Spleen (tissue), 11 donors: ENCODE measurements at regions not wholly inside any gene's neighbourhood (a gene's known extent, or its start where the extent isn't known, plus 50 kb on each side); places are given as distances from the start of the nearest gene placed in this dataset.

Experiments used
- DNase-seq: peaks from one replicate; pipeline ENCODE4 v3.0.0-alpha.2; 2020
- H3K27ac ChIP-seq, 8 donors: fragments of 200-600 bp; sonication (generic) in 7 of 8; 1 replicate in 4 of 8; 2 replicates in 4 of 8; pipeline versions ENCODE4 v1.5.0 to v1.8.0; 2016 to 2021; ENCODE audit warnings: inconsistent platforms in 4 of 8, mild to moderate bottlenecking in 4 of 8, moderate library complexity in 1 of 8
- H3K27me3 ChIP-seq, 7 donors: fragments of 200-600 bp; sonication (generic) in 6 of 7; replicated peaks in 1 of 7; 1 replicate in 4 of 7; 2 replicates in 3 of 7; pipeline versions ENCODE4 v1.5.0 to v1.8.0; 2016 to 2021; ENCODE audit warnings: inconsistent platforms in 3 of 7, mild to moderate bottlenecking in 1 of 7
- H3K36me3 ChIP-seq, 6 donors: fragments of 200-600 bp; sonication (generic) in 5 of 6; 1 replicate in 4 of 6; 2 replicates in 2 of 6; pipeline versions ENCODE4 v1.5.0 to v1.8.0; 2016 to 2021; ENCODE audit warnings: inconsistent platforms in 2 of 6
- H3K4me1 ChIP-seq, 6 donors: fragments of 200-600 bp; sonication (generic) in 5 of 6; 1 replicate in 3 of 6; 2 replicates in 3 of 6; pipeline versions ENCODE4 v1.5.0 to v1.8.0; 2016 to 2021; ENCODE audit warnings: inconsistent platforms in 3 of 6
- H3K4me3 ChIP-seq, 8 donors: fragments of 200-600 bp; sonication (generic) in 7 of 8; 1 replicate in 4 of 8; 2 replicates in 4 of 8; pipeline versions ENCODE4 v1.5.0 to v1.8.0; 2016 to 2021; ENCODE audit warnings: inconsistent platforms in 4 of 8, mild to moderate bottlenecking in 4 of 8, moderate library complexity in 2 of 8
- H3K9me3 ChIP-seq, 8 donors: fragments of 200-600 bp; sonication (generic) in 7 of 8; 1 replicate in 4 of 8; 2 replicates in 4 of 8; pipeline versions ENCODE4 v1.5.0 to v1.8.0; 2016 to 2021; ENCODE audit warnings: inconsistent platforms in 4 of 8
- POLR2A ChIP-seq, 3 donors: fragments of 450-650 bp; IDR thresholded peaks; one replicate each; pipeline ENCODE4 v1.5.1; 2017; ENCODE audit warnings: antibody characterized with exemption in 3 of 3, mild to moderate bottlenecking in 1 of 3
- POLR2AphosphoS5 ChIP-seq, 3 donors: sonication (generic); formaldehyde crosslinking; IDR thresholded peaks; one replicate each; pipeline ENCODE4 v1.5.1; 2017; ENCODE audit warnings: antibody characterized with exemption in 3 of 3
- WGBS, 5 donors: extraction: QIAGEN DNeasy Blood & Tissue Kit in 3 of 5; methylation state at CpG; one replicate each; pipeline versions ENCODE4 v1.1.5 to v1.1.7; 2013 to 2018; 5-methylcytosine and 5-hydroxymethylcytosine counted together
- intact Hi-C: fragments of 100-400 bp; cut with DNase I; formaldehyde crosslinking; loops from one replicate; pipeline ENCODE4 v1.15.0; 2023; ENCODE audit warnings: low total_unique reads
- TF ChIP-seq, protein P1 (sequence below), 11 experiments: fragments of 200-600 bp in 7 of 11; fragments of 450-650 bp in 4 of 11; sonication (generic) in 4 of 11; IDR thresholded peaks in 8 of 11; conservative IDR thresholded peaks in 3 of 11; 1 replicate in 7 of 11; 2 replicates in 4 of 11; pipeline versions ENCODE4 v1.4.0 to v1.8.0; 2016 to 2021; ENCODE audit warnings: antibody characterized with exemption in 11 of 11, inconsistent platforms in 4 of 11, mild to moderate bottlenecking in 1 of 11
- donor health status: healthy with polysubstance abuse.
- donor health status: DM: no; HTN: no; CAD: no; lungs with moderate emphysema.
- donor health status: DM: no; HTN: no; CAD: no.
- donor health status: Bipolar disorder and iron deficiency.
- donor health status: healthy.
- donor health status: DM: no; HTN: no; CAD: no.
- donor health status: DM: yes; HTN: yes; CAD: no.

DNA sequence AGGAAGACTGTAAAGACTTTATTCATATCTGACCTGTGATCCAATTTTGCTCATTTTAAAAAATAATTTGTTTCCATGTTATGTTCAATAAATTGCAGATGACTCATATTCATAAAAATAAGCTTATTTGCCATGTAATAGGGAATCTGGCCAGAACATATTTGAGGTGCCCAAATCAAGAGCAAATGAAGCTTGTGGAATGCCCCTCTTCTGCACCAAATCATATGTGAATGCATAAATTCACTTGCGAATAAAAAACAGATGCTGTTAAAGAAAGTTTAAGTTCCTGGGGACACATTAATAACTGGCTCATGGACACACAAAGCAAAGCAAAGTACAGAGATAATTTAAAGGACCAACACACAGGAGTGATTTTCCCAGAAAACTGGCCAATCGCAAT is 279.0 kb upstream of the CDH2 start:
- Histone ChIP-seq H3K9me3 (no peaks in the 10 kb centered on the region), H3K4me3 (no peak overlapping the region), H3K36me3 (no peaks in the 10 kb centered on the region), H3K27me3 (no peaks in the 10 kb centered on the region), H3K27ac (no peak overlapping the region), H3K4me1 (no peaks in the 10 kb centered on the region)
- 87 to 96% (median 90%) methylated on average over 2 of the region's 2 CpGs for WGBS, 5 donors
- TF ChIP-seq, protein P1, sequence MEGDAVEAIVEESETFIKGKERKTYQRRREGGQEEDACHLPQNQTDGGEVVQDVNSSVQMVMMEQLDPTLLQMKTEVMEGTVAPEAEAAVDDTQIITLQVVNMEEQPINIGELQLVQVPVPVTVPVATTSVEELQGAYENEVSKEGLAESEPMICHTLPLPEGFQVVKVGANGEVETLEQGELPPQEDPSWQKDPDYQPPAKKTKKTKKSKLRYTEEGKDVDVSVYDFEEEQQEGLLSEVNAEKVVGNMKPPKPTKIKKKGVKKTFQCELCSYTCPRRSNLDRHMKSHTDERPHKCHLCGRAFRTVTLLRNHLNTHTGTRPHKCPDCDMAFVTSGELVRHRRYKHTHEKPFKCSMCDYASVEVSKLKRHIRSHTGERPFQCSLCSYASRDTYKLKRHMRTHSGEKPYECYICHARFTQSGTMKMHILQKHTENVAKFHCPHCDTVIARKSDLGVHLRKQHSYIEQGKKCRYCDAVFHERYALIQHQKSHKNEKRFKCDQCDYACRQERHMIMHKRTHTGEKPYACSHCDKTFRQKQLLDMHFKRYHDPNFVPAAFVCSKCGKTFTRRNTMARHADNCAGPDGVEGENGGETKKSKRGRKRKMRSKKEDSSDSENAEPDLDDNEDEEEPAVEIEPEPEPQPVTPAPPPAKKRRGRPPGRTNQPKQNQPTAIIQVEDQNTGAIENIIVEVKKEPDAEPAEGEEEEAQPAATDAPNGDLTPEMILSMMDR (IDR thresholded peaks at IDR 0.05 in 8 of 11, conservative IDR thresholded peaks at IDR 0.05 in 3 of 11): no peak
- TF ChIP-seq POLR2A (IDR thresholded peaks at IDR 0.05) (no peak), POLR2AphosphoS5 (IDR thresholded peaks at IDR 0.05) (no peak)
- no peak for DNase-seq
- intact Hi-C loops: no loop called here

DNA sequence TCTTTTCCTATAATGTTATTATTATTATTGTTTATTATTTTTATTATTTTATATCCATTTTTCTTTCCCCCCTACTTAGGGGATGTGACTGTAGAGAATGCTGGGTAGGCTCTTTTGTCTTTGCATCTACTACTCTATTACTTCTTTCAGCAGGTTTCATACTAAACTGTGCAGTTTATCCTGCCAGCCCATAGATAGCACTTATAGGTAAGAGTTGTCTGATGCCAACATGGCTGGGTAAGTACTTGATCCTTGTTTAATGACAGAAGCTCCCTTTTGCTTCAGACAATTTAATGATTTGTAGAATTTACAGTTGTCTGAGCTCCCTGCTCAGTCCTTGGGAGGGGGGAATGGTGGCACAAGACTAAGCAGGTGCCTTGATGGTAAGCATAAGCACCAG is 262.9 kb upstream of the CDH2 start:
- H3K27ac ChIP-seq: no peak overlapping the region
- TF ChIP-seq POLR2AphosphoS5 (IDR thresholded peaks at IDR 0.05): no peak
- TF ChIP-seq, protein P1 (IDR thresholded peaks at IDR 0.05 in 8 of 11, conservative IDR thresholded peaks at IDR 0.05 in 3 of 11): no peak
- no peak for TF ChIP-seq POLR2A (IDR thresholded peaks at IDR 0.05)
- H3K4me1 ChIP-seq: no peaks in the 10 kb centered on the region
- no peak overlapping the region for H3K4me3 ChIP-seq
- intact Hi-C loops: no loop called here
- H3K27me3 ChIP-seq: no peaks in the 10 kb centered on the region
- DNase-seq: no peak
- no peaks in the 10 kb centered on the region for H3K36me3 ChIP-seq
- peaks cover 0 to 29% (median 8%) of the 10 kb centered on the region in 8 donors for H3K9me3 ChIP-seq

DNA sequence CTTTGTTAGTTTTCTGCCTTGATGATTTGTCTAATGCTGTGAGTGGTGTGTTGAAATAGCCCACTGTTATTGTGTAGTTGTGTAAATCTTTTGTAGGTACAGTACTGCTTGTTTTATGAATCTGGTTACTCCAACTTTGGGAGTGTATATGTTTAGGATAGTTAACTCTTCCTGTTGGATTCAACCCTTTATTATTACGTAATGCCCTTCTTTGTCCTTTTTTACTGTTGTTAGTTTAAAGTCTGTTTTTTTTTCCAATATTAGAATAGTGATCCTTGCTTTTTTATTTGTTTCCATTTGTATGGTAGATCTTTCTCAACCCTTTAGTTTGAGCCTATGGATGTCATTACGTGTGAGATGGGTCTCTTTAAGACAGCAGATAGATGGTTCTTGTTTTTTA is 261.5 kb upstream of the CDH2 start:
- H3K9me3 ChIP-seq: peaks cover 0 to 29% (median 10%) of the 10 kb centered on the region in 8 donors
- no peak for DNase-seq
- TF ChIP-seq POLR2A (IDR thresholded peaks at IDR 0.05) (no peak), POLR2AphosphoS5 (IDR thresholded peaks at IDR 0.05) (no peak)
- TF ChIP-seq, protein P1 (IDR thresholded peaks at IDR 0.05 in 8 of 11, conservative IDR thresholded peaks at IDR 0.05 in 3 of 11): no peak
- intact Hi-C loops: no loop called here
- H3K36me3 ChIP-seq: no peaks in the 10 kb centered on the region
- WGBS, 5 donors: 66 to 71% (median 71%) methylated on average over 2 of the region's 2 CpGs
- no peak overlapping the region for H3K4me3 ChIP-seq
- H3K4me1 ChIP-seq: no peaks in the 10 kb centered on the region
- H3K27me3 ChIP-seq: no peaks in the 10 kb centered on the region
- H3K27ac ChIP-seq: no peak overlapping the region

DNA sequence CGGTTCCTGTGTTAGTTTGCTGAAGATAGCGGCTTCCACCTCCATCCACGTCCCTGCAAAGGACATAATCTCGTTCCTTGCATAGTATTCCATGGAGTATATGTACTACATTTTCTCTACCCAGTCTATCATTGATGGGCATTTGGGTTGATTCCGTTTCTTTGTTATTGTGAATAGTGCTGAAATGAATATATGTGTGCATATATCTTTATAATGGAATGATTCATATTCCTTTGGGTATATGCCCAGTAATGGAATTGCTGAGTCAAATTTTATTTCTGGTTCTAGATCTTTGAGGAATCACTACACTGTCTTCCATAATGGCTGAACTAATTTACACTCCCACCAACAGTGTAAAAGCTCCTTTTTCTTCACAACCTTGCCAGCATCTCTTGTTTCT is 255.4 kb upstream of the CDH2 start:
- Histone ChIP-seq H3K4me1 (no peaks in the 10 kb centered on the region), H3K36me3 (no peaks in the 10 kb centered on the region), H3K27ac (no peak overlapping the region), H3K9me3 (peaks cover 0 to 19% (median 0%) of the 10 kb centered on the region in 8 donors), H3K27me3 (no peaks in the 10 kb centered on the region), H3K4me3 (no peak overlapping the region)
- no peak for TF ChIP-seq POLR2A (IDR thresholded peaks at IDR 0.05)
- TF ChIP-seq POLR2AphosphoS5 (IDR thresholded peaks at IDR 0.05): no peak
- TF ChIP-seq, protein P1 (IDR thresholded peaks at IDR 0.05 in 8 of 11, conservative IDR thresholded peaks at IDR 0.05 in 3 of 11): no peak
- intact Hi-C loops: no loop called here
- 77 to 85% (median 82%) methylated on average over 5 of the region's 5 CpGs for WGBS, 5 donors
- DNase-seq: no peak
